Posterior cingulate gyrus (tissue), 11 donors: ENCODE measurements at regions not wholly inside any gene's neighbourhood (a gene's known extent, or its start where the extent isn't known, plus 50 kb on each side); places are given as distances from the start of the nearest gene placed in this dataset.
"Not testable (repeated sequence)": the region's sequence is repeated elsewhere in the genome, so short reads cannot be mapped to it uniquely, and the experiment has no call there.

ENCODE experiments used
- DNase-seq, 10 donors: peaks; one replicate each; pipeline versions ENCODE4 v3.0.0 to v3.0.0-alpha.2; 2020 to 2021; ENCODE audit warnings: mixed read lengths in 3 of 10
- intact Hi-C: fragments of 100-400 bp; cut with DNase I; formaldehyde crosslinking; loops from one replicate; pipeline ENCODE4 v1.15.1; 2023

DNA sequence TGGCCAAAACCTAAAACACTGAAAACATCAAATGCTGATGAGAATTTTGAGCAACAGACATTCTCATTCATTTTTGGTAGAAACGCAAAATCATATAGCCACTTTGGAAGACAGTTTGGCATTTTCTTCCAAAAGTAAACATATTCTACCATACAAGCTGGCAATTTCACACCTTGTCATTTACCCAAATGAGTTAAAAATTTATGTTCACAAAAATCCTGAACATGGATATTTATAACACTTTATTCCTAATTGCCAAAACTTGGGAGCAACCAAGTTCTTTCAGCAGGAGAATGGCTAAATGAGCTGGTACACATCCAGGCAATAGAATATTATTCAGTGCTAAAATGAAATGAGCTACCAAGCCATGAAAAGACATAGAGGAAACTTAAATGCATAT, 1270.1 kb upstream of the ACO1 start:
- intact Hi-C loops: no loop called here
- DNase-seq: no peak

DNA sequence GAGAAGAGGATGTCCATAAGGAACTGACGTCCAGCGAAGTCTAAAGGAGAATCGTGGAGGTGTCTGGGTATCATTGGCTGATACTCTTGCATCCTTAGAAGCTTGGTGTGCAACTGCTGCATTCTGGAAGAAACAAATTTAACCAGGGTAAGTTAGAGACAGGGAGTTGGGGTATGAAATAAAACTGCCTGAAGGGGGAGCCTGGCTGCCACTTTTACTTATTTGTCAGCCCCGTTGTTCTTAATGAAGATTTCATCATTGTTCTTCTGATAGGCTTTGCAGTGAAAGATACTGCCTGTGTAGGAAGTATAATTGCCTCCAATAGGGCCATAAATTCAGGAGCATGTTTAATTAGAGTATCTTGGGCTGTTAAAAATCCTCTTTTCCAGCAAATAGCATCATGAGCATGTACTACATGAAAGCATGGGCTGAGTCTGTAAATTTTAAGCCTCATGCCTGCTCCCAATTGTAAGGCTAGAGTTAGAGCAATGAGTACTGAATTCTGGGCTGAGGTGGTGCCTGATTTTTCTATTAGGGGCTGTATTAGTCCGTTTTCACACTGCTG, 1264.5 kb upstream of the ACO1 start:
- peak in 1 of 10 donors; percentile 7 for DNase-seq
- intact Hi-C loops: no loop called here

DNA sequence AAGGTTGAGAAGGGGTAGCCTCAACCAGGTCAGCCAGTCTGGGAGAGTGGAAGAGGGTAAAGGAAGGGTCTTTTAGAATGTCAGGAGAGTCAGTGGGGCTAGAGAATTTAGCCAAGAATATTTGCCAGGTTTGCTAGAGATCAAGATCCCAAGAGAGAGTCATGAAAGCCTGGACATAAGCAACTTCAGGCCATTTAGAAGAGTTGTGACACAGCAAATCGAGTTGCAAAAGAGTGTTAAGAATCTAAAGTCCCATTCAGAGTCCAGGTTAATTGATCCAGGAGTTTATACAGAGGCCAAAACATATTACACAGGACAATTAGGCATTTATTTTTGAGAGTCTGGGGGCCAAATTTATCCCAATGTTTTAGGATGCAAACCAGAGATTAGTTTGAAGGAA, 1260.1 kb upstream of the ACO1 start:
- intact Hi-C loops: no loop called here
- no peak for DNase-seq

DNA sequence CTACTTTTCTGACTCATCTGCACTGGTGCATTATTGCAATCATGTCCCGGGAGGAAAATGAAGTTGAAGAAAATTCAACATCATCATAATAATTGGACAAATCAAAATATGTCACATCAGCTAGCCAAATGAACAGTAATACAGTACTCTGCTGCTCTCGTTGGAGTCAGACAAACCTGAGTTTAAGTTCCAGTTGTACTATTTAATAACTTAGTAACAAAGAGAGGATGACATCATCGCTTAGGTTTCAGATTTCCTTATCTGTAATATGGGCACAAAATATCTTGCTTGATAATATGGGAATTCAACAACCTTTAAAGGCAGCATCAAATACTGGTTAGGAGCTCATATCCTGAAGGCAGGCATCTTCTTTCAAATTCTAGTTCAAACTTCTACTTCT, 1248.9 kb upstream of the ACO1 start:
- intact Hi-C loops: no loop called here
- DNase-seq: no peak

DNA sequence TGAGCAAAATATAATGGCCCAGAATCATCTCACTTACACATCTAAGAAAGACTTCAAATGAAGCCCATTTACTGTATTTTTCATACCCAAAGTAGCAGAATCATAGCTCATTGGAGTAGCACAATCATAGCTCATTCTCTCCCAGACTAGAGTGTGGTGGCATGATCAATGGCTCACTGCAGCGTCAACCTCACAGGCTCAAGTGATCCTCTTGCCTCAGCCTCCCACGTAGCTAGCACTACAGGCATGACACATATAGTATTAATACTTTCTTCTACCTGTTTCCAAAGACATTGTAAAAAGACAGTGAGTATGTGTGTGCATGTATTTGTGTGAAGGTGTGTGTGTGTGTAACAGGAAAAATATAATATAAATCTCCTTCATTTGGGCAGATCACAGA, 1247.9 kb upstream of the ACO1 start:
- intact Hi-C loops: no loop called here
- no peak for DNase-seq

DNA sequence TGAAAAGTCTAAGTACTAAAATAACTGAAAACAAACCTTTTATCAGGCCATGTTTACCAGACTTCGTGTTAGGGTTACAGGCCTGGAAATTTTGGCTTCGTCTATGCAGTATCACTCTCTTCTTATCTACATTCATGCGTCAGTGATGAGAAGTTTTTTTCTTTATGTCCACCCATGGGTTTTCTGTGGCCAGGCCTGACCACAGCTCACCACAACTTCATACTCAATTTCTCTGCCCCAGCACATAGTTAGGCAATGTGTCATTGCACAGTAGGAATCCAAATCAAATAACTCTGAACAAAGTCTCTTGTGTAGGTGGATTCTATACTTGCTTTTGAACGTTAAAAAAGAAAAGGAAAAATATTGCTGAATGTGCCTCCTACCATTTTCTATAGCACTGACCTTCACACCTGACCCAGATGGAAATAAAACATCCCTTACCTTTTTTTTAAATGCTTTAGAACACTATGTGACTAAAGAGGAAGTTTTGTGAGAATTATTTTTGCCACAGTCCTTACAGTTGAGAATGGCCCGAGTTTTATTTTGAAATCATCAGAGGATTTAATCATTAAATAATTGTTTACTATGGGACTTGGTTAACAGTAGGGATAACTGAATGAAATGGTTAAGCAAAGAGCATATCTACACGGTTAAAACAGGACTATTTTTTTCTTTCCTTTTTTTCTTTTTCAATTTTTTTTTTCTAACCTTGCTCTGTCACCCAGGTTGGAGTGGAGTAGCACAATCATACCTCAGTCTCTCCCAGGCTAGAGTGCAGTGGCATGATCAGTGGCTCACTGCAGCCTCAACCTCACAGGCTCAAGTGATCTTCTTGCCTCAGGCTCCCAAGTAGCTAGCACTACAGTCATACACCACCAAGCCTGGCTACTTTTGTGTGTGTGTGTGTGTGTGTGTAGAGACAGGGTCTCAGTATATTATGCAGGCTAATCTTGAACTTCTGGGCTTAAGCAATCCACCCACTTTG, 1247.0 kb upstream of the ACO1 start:
- intact Hi-C loops: no loop called here
- no peak for DNase-seq

DNA sequence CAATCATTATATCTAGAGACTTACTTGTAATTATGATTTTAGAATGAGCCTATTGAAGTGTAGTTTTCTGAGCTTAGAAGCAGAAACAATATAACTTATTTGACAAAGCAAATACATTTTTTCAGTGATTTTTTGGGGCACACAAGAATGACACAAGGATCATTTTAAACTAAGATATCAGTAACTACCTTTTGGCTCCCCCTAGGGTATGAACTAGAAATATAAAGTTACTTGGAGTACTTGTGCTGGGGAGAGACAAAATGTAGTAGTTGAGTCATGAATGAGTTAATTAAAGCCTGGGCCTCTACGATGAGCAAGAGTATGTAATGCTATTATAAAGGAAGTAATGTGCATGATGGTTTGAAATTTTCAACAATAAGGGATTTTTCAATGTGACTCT, 1244.1 kb upstream of the ACO1 start:
- DNase-seq: no peak
- intact Hi-C loops: no loop called here

DNA sequence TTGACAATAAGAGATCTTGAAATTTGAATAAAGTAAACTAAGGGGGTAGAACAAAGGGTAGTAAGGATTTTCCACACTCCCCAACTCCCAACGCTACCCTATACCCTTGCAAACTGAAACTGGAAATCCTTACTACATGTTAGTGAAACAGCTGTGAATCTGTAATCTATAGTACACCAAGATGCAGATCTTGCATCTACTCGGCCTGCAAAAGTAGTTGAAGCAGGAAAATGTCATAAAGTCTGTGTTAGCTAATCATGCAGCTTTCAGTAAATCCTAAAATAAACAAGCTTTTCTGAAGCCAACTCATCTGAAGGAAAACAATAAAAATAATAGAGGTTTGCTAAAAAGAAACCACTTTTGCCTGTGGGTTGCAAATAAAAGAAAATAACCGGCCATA, 1242.0 kb upstream of the ACO1 start:
- intact Hi-C loops: no loop called here
- DNase-seq: no peak

DNA sequence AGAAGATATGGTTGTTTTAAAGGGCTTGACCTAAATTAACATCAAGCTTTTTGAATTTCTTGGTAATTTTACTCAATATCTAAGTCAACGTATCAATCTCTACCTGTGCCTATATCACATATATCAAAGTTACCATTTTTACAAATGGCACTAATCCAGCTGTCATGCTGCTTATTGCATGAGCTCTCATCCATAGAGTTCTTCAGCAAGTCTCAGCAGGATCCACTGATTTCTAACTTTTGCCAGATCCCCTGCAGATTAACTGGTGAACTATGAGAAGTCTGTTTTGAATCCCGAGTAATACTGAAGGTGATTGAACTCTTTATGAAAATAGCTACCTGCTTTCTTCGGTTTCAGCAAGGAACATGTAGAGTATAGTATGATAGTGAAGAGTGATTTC, 1239.8 kb upstream of the ACO1 start:
- intact Hi-C loops: no loop called here

DNA sequence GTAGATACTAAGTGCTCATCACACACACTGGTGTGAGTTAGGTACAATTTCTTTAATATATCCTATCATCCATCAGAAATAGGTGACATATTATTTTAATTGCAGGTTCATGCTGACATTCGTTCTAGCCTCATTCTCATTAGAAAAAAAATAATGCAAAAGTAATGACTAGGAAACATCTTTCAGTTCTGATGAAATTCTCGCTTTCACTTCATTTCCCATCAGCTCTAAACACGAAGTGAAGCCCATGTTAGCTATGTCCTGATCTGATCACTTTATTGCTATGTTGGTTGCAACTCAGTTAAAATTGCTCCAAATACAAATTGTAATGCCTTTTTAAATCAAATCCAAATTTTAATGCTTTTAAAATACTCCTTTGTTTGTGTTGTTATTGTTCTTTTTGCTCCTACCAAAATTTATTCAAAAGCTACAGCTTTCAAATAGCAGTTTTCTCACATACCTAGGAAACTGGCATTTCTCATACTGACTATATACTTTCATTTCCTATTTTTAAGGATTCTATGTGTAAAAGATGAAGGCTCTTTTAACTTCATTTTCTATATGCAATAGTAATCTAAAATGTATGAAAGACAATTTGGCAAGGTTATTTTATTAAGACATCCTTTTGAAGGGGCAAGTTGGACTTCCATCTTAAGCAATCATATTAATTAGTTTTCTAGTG, 1237.8 kb upstream of the ACO1 start:
- no peak for DNase-seq
- intact Hi-C loops: no loop called here

More for the DNA sequence above, 1239.8 kb upstream of the ACO1 start:
- DNase-seq: no peak

DNA sequence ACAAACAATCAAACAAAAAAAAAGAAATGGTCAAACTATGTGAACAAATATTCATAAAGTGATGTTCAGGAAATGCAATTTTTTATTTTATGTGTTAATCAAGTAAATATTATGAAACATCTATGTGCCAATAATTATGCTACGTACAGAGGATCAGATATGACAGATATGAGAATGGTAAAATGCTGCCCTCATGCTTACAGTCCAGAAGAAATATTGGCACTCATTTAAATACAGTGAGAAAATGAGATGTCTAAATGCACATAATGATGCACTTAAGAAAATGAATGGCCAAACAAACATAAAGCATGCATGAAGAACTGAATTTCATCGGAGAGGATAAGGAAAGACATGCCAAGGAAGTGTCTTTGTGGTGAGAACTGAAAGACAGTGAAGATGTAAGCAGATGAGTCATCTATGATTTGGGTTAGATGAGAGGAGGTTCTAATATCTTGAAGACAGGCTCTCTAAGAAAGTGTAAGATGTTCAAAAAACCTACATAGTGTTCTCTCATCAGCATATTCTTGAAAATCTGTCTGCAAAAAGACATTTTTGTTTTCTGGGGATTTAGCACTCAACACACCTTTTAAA, 1231.1 kb upstream of the ACO1 start:
- no peak for DNase-seq
- intact Hi-C loops: no loop called here

DNA sequence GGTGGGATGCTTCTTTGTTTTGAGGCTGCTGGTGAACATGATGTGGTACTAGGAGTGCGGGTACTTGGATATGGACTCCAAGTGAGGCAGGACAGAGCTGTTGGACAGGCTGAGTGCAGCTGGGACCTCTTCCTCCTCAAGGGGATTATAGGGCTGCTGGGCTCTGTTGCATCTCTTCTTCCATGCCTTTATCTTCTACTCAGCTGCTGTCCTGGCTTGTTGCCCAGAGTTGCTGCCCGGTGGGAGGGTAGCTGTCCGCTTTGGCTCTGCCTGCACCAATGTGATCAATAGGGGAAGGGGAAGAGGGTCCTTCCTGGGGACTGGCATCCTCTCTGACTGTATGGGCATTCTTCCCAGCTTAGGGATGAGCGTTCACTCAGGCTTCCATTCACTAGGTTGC, 1217.9 kb upstream of the ACO1 start:
- intact Hi-C loops: no loop called here
- peak in 1 of 10 donors; percentile 33 for DNase-seq

DNA sequence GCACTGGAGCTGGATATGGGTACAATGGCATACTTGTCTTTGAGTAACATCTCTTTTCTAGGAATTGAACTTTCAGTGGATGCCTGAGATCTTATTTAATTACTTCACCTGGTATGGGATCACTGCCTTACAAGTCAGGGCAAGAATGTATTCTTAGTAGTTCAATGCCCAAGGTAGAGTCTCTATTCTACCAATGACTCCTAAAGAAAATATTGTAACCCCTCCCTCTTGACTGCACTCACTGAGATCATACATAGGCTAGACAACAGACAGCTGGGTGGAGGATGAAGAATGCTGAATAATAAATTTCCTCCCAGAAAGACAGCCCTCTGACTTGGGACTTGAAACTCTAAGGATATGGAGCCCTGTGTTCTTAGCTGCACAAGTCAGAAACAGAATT, 1216.3 kb upstream of the ACO1 start:
- no peak for DNase-seq
- intact Hi-C loops: no loop called here

DNA sequence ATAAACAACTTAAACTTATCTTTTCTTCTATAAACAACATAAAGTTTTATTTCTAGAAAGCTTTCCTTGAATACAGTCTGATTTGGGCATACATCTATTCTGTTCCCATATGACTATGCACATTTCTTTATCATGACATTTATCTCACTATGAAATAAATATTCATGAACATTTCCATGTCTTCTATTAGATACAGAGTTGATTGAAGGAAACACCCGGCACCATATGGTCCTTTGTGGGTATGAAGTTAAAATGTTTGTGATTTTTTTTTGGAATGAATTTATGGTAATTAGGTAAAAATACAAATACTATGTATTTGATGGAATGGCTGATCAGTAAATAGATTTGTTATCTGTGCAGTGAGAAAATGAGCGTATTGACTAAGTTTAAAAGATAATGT, 1209.8 kb upstream of the ACO1 start:
- no peak for DNase-seq
- intact Hi-C loops: no loop called here

DNA sequence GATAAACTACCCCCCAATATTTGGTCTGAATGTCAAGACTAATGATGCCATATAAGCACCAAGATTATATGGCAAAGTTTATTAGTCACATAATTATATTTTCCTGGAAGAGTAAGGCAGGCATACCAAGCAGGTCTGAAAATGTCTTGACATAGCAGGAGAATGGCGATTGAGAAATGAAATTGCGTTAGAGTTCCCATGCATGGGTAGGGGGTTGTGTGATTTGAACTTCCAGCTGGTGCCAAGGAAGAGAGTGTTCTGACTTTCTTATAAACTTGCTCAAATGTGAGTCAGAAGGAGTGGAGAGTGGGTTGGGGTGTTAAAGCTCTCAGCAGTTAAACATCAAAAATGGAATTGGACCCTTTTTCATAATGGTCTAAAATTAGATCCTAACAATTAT, 1200.6 kb upstream of the ACO1 start:
- intact Hi-C loops: no loop called here
- DNase-seq: no peak

DNA sequence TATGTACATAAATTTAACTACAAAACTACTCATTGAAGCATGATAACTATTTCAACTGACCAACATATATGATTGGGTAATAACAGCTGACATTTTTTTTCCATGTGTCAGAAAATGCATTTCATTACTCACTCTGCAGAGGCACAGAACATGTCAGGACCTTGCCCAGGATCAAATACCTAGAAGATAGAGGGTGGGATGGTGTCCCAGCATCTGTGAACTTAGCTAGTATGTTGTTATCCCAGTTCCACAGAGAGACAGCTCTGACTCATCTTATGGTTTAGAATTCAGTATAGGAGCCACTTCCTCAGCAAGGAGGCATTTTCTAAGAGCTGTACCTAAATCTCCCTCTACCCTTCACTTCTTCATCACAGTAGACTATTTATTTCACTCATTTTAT, 1198.6 kb upstream of the ACO1 start:
- intact Hi-C loops: no loop called here
- DNase-seq: no peak

DNA sequence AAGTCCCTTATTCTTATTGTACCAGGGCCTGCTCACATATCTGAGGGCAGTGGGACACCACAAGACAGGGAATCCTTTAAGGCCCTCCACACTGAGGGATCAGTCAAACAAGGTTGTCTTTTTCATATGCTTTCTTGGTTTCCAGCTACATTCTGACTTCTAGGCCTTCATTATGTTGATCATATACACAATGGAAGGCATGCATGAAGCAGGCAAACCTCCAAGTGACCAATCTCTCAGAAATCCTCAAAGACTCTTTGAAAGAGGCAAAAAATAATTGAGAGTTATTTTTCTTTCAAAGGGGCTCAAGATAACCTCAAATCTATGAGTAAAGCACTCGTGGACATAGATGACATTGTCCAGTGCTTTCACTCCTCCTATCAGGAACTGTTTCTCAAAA, 1195.9 kb upstream of the ACO1 start:
- intact Hi-C loops: no loop called here
- DNase-seq: no peak

DNA sequence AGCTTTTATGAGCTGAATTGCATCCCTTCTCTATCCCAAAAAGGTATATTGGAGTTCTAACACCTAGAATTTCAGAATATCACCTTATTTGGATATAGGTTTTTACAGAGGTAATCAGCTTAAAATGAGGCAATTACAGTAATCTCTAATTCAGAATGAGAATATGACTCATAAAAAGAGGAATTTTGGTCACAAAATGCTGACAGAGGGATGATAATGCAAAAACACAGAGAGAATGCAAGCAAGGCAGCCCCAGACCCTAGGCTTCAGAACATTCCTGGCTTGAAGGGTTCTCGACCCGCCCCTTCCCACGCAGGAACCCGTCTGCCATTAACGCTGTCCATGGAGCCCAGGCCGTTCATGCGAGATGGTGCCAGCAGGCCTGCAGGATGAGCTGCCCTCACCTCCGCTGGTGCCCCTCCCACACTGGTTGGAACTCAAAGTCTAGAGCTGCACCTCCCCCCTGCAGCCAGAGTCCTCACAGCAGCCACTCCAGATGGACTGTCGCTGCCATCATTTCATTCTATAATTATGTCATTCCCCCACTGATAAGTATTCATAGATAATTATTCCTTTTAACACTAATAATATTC, 1173.4 kb upstream of the ACO1 start:
- intact Hi-C loops: no loop called here
- peak in 2 of 10 donors; percentile 67 to 69 for DNase-seq

DNA sequence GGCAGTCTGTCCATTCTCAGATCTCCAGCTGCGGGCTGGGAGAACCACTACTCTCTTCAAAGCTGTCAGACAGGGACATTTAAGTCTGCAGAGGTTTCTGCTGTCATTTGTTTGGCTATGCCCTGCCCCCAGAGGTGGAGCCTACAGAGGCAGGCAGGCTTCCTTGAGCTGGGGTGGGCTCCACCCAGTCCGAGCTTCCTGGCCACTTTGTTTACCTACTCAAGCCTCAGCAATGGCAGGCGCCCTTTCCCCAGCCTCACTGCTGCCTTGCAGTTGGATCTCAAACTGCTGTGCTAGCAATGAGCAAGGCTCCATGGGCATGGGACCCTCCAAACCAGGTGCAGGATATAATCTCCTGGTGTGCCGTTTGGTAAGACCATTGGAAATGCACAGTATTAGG, 1154.5 kb upstream of the ACO1 start:
- peak in 2 of 10 donors; percentile 40 to 57 for DNase-seq
- intact Hi-C loops: not testable (repeated sequence)

DNA sequence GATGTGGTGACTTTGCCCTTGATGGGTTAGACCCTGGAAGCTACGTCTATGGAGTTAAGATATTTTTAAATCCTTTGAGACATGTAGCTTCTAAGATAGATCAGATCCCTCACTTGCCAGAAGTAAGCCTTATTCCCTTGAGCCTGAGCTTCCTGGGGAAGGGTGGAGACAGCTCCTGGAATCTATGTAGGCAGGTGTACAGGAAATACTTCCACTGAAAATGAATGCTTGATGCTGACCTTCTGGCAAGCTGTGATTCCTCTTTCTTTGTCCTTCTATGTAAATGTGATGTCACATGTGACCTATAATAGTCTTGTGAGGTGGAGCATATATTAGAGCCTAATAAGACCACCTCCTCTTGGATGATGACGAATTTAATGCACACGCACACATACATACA, 1152.0 kb upstream of the ACO1 start:
- DNase-seq: no peak
- intact Hi-C loops: no loop called here

DNA sequence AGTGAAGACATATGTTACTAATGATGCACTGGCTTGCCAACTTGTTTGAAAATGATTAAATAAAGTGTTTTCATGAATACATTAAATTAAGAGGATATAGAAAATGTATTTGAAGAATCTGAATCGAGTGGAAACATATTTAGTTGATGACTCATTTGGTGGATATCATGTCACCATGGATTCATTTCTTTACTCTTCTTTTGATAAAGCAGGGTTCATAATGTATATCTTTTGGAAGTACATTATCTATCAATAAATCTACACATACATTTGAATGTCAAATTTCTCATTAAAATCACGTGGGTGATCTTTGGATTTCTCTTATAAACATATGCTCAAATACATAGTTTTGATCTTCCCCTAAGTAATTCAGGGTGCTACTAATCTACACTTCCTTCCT, 1148.1 kb upstream of the ACO1 start:
- intact Hi-C loops: no loop called here

More for the DNA sequence above, 1148.1 kb upstream of the ACO1 start:
- no peak for DNase-seq
